IMR-90 (cell line): ENCODE measurements at regions not wholly inside any gene's neighbourhood (a gene's known extent, or its start where the extent isn't known, plus 50 kb on each side); places are given as distances from the start of the nearest gene placed in this dataset.

ENCODE experiments used
- CTCF ChIP-seq: conservative IDR thresholded peaks from 2 replicates; pipeline ENCODE4 v1.5.1; 2012; ENCODE audit warnings: mild to moderate bottlenecking, low read depth, low read length, improper control_type of control experiment
- ELK1 ChIP-seq: fragments of 150-350 bp; IDR thresholded peaks from 2 replicates; pipeline ENCODE4 v1.6.1; 2016; ENCODE audit warnings: low read depth, mild to moderate bottlenecking, low read length, moderate library complexity, borderline replicate concordance
- MAFK ChIP-seq: IDR thresholded peaks from 2 replicates; pipeline ENCODE4 v1.6.1; 2012; ENCODE audit warnings: low read depth, low read length, improper control_type of control experiment
- POLR2A ChIP-seq: IDR thresholded peaks from 2 replicates; pipeline ENCODE4 v1.6.1; 2012; ENCODE audit warnings: mild to moderate bottlenecking, low read depth, low read length
- RFX5 ChIP-seq: IDR thresholded peaks from 2 replicates; pipeline ENCODE4 v1.8.0; 2012; ENCODE audit warnings: low read depth, mild to moderate bottlenecking, low read length, moderate library complexity

GRCh38 chr12:74043343-74043742, 494.3 kb upstream of the ATXN7L3B start:
- TF ChIP-seq CTCF, result no peak
- TF ChIP-seq POLR2A, result no peak
- TF ChIP-seq ELK1, result no peak
- no peak for TF ChIP-seq MAFK
- no peak for TF ChIP-seq RFX5
